ENCODE measurements at regions not wholly inside any gene's neighbourhood (a gene's known extent, or its start where the extent isn't known, plus 50 kb on each side); places are given as distances from the start of the nearest gene placed in this dataset.
"Not testable (repeated sequence)": the region's sequence is repeated elsewhere in the genome, so short reads cannot be mapped to it uniquely, and the experiment has no call there.

DNA sequence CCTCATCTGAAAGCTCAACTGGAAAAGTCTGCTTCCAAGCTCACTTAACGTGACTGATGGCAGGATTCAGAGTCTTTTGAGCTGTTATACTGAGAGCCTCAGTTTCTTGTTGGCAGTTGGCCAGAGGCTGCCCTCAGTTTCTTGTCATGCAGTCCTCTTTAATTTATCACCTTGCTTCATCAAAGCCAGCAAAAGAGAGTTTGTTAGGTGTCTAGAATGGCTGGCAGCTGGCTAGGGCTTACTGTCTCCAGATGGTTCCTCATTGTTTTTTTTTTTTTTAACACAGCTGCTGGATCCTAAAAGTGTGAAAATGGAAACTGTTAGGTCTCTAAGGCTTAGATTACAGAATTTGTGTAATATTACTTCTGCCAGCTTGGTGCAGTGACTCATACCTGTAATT, 310.6 kb downstream of the PDCD6IP start:
- no peak overlapping the region for H3K27ac Mint-ChIP-seq
- TF ChIP-seq, protein P1, sequence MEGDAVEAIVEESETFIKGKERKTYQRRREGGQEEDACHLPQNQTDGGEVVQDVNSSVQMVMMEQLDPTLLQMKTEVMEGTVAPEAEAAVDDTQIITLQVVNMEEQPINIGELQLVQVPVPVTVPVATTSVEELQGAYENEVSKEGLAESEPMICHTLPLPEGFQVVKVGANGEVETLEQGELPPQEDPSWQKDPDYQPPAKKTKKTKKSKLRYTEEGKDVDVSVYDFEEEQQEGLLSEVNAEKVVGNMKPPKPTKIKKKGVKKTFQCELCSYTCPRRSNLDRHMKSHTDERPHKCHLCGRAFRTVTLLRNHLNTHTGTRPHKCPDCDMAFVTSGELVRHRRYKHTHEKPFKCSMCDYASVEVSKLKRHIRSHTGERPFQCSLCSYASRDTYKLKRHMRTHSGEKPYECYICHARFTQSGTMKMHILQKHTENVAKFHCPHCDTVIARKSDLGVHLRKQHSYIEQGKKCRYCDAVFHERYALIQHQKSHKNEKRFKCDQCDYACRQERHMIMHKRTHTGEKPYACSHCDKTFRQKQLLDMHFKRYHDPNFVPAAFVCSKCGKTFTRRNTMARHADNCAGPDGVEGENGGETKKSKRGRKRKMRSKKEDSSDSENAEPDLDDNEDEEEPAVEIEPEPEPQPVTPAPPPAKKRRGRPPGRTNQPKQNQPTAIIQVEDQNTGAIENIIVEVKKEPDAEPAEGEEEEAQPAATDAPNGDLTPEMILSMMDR (IDR thresholded peaks at IDR 0.05): no peak
- no peaks in the 10 kb centered on the region for H3K36me3 Mint-ChIP-seq (ENCODE audit: low read depth)
- peaks cover 4% of the 10 kb centered on the region for H3K9me3 Mint-ChIP-seq
- DNase-seq: no peak
- no peak overlapping the region for H3K4me3 Mint-ChIP-seq
- no peaks in the 10 kb centered on the region for H3K4me1 Mint-ChIP-seq (ENCODE audit: low read depth)
- no peaks in the 10 kb centered on the region for H3K27me3 Mint-ChIP-seq (ENCODE audit: insufficient read depth)

DNA sequence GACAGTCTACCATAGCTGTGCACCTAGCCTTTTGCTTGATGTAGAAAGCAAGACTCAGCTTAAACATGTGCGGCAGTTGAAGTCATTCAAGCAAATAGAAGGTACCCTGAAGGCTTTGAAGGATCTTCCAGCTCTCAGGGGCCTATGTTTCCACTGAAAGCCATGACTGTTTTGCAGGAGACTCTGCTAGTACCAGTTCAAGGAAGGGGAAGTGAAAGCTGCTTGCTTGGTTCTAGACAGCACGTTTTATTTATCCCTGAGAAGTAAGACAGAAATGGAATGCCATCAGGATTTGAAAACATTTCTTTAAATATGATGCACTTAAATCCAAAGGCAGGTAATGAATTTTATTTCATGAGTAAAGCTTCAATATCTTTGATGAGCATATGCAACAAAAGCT, 311.4 kb downstream of the PDCD6IP start:
- no peaks in the 10 kb centered on the region for H3K27me3 Mint-ChIP-seq (ENCODE audit: insufficient read depth)
- no peaks in the 10 kb centered on the region for H3K4me1 Mint-ChIP-seq (ENCODE audit: low read depth)
- H3K4me3 Mint-ChIP-seq: no peak overlapping the region
- H3K36me3 Mint-ChIP-seq (ENCODE audit: low read depth): no peaks in the 10 kb centered on the region
- H3K27ac Mint-ChIP-seq: no peak overlapping the region
- H3K9me3 Mint-ChIP-seq: no peaks in the 10 kb centered on the region; the same call in none of the 2 replicates
- TF ChIP-seq, protein P1 (IDR thresholded peaks at IDR 0.05): no peak
- no peak for DNase-seq

DNA sequence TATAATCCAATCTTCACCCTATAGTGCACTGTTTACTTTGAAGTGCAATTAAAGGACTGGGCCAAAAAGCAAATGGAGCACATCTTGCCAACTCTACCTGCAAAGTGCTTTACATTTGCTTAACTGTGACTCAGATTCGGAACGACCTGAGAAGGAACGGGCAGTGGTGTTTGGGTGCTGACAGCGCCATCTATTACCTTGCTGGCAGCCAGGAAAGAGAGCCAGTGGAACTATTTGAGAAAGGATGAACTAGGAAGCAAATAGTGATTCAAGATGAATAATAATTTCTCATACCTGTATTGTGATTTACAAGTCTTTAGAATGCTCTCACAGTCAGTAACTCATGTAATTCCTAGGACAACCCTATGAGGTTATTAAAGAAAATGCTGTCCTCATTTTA, 312.9 kb downstream of the PDCD6IP start:
- Mint-ChIP-seq H3K4me3 (no peak overlapping the region), H3K36me3 (ENCODE audit: low read depth) (no peaks in the 10 kb centered on the region), H3K27me3 (ENCODE audit: insufficient read depth) (no peaks in the 10 kb centered on the region), H3K4me1 (ENCODE audit: low read depth) (no peaks in the 10 kb centered on the region), H3K9me3 (peaks cover 4% of the 10 kb centered on the region), H3K27ac (no peak overlapping the region)
- no peak for DNase-seq
- TF ChIP-seq, protein P1 (IDR thresholded peaks at IDR 0.05): no peak

DNA sequence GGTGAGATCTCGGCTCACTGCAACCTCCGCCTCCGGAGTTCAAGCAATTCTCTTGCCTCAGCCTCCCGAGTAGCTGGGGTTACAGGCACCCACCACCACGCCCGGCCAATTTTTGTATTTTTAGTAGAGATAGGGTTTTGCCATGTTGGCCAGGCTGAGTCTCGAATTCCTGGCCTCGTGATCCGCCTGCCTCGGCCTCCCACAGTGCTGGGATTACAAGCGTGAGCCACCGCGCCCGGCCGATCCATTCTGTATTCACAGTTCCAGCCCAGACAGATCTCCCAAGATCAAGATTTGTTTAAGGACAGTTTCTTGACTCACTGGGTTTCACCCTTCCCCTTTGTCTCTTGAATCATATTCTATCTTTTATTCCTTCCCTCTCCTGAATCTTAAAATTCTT, 313.8 kb downstream of the PDCD6IP start:
- not testable (repeated sequence) for H3K9me3 Mint-ChIP-seq

DNA sequence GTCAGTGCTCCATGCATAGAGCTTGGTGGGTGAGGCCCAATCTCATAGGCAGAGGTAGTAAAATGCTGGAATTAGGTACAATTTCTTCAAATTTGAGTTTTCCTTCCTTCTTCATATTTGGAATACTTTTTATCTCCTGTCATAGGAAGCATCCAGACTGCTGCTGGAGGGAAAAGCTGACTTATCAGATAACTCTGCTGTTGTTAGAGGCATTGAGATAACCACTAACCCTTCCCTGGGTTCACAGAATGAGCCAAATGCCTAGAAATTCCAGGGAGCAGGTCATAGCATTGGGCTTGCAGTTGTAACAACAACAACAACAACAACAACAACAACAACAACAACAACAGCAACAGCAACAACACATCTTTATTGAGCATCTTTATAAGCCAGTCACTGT, 332.7 kb downstream of the PDCD6IP start:
- DNase-seq: no peak

More for the DNA sequence above, 313.8 kb downstream of the PDCD6IP start:
- not testable (repeated sequence) for H3K27me3 Mint-ChIP-seq (ENCODE audit: insufficient read depth); H3K36me3 Mint-ChIP-seq (ENCODE audit: low read depth); DNase-seq; H3K27ac Mint-ChIP-seq; H3K4me1 Mint-ChIP-seq (ENCODE audit: low read depth); H3K4me3 Mint-ChIP-seq

DNA sequence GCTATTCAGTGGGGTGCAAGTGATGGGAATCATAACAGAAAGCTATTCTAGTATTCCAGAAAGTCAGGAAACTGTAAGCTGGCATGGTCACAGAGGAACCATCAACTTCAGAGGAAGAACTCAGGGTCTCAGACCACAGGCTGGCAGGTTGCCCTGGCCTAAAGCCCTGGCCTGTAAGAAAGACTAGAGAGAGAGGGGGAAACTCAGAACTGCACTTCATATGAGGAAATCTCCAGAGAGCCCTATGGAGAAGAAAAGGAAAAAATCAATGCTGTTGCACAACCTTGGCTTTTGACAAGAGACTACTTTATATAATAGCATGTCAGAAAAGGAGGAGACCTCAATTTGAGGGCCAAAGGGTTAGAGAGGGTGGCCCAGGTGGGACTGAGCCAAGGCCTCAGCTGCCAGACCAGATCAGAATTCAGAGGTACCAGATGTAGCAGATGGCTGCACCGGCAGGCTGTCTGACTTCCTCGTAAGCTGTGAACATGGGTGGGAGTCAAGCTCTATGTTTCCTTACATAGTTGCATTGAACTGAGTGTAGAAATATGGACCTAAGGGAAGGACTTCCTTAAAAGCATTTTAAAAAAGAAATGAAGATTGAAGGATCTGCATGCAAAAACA, 333.8 kb downstream of the PDCD6IP start:
- no peak overlapping the region for H3K27ac Mint-ChIP-seq
- TF ChIP-seq, protein P1 (IDR thresholded peaks at IDR 0.05): no peak
- no peak overlapping the region for H3K4me3 Mint-ChIP-seq
- H3K36me3 Mint-ChIP-seq (ENCODE audit: low read depth): no peaks in the 10 kb centered on the region
- H3K4me1 Mint-ChIP-seq (ENCODE audit: low read depth): no peaks in the 10 kb centered on the region
- H3K27me3 Mint-ChIP-seq (ENCODE audit: insufficient read depth): peaks cover 2% of the 10 kb centered on the region; the same call in 1 of the 2 replicates
- no peak for DNase-seq
- H3K9me3 Mint-ChIP-seq: peaks cover 39% of the 10 kb centered on the region

More for the DNA sequence above, 332.7 kb downstream of the PDCD6IP start:
- H3K36me3 Mint-ChIP-seq (ENCODE audit: low read depth): no peaks in the 10 kb centered on the region
- H3K27ac Mint-ChIP-seq: no peak overlapping the region
- no peak overlapping the region for H3K4me3 Mint-ChIP-seq
- TF ChIP-seq, protein P1 (IDR thresholded peaks at IDR 0.05): no peak
- no peaks in the 10 kb centered on the region for H3K4me1 Mint-ChIP-seq (ENCODE audit: low read depth)
- H3K9me3 Mint-ChIP-seq: peaks cover 48% of the 10 kb centered on the region
- peaks cover 2% of the 10 kb centered on the region; the same call in 1 of the 2 replicates for H3K27me3 Mint-ChIP-seq (ENCODE audit: insufficient read depth)
